ENCODE measurements at regions not wholly inside any gene's neighbourhood (a gene's known extent, or its start where the extent isn't known, plus 50 kb on each side); places are given as distances from the start of the nearest gene placed in this dataset.
"Not testable (repeated sequence)": the region's sequence is repeated elsewhere in the genome, so short reads cannot be mapped to it uniquely, and the experiment has no call there.

DNA sequence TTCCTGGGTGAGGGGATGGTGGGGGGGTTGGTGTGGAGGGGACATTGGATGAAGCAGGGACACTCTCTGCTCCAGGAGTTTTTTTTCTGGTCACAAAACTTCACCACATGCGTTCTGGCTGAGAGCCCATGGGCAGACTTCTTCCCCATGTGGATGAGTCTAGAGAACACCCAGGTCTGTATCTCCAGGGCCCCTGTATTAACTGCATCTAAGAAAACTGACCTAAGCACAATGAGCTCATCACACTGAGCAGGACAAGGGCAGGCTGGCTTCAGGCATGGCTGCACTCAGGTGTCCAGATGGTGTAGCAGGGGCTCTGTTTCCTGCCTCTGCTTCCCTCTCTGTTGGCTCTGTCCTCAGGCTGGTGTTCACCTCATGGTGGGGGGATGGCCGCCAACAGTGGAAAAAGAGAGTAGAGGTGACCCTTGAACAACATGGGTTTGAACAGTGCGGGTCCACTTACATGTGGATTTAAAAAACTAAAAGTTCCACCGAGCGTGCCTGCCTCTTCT, 85.3 kb upstream of the STC2 start:
- DNase-seq, result no peak

DNA sequence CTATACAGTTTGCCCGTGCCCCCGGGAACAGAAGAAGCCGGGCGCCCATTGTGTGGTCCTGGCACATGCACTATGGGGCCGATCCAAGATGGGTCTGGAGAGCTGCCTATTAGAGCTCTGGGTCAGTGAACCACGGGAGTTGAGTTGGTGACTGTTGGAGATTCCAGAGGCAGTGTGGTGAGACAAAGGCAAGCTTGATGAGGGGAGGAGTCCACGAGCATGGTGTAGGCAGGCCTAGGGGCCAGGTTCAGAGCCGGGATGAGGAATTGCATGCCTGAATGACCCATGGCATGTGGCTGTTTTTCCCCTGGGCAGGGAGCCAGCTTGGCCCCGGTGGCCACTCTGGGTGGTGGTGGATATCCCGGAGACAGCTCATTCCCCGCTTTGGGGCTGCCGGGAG, 84.4 kb upstream of the STC2 start:
- DNase-seq, result no peak

DNA sequence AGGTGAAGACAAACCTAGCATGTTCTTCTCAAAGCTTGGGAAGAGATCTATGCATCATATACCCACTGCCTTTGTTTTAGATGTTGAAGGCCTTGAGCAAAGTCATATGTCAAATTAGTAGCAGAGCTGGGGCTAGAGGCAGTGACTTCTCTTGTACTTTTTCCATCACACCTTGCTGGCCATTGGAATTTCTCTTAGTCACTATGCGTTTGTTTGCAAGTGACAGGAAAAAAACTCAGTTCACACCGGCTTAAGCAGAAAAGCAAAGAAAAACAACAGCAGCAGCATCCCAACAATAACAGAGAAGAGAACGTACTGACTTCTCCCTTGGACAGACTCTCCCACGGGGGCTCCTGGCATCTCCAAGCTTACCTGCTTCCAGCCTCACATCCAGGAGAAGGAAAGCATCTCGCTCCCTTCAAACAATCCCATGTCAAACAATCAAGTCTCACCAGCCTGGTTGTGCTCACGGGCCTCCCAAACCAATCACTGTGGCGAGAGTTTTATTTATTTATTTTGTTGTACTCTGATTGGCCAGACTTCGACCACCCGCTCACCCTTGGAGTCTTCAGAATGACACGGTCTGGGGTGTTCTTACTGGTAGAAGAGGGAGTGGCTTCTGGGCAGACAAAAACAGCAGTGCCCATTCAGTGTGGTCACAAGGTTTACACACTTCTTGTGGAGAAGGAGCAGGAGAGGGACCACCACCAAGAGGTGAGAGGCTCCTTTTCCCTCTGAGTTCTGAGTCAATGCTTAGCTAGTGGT, 83.8 kb upstream of the STC2 start:
- DNase-seq, result no peak

- no peak for DNase-seq
These were observed 82.4 kb upstream of the STC2 start for GRCh38 chr5:173410459-173411233.

DNA sequence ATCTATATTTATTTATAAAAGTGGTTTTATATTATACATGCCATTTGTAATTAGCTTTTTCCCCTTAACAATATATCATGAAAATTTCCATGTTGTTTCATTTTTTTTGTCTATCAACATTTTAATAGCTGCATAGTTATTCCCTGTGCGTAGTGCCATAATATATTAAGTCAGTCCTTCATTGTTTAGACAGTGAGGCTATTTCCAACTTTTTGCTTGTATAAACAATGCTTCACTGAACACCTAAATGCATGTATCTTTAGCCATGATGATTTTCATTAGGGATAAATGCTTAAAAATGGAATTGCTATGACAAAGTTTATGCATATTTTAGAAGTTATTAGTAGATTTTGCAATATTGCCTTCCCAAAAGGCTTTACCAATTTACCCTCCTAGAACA, 80.7 kb upstream of the STC2 start:
- DNase-seq, result no peak

DNA sequence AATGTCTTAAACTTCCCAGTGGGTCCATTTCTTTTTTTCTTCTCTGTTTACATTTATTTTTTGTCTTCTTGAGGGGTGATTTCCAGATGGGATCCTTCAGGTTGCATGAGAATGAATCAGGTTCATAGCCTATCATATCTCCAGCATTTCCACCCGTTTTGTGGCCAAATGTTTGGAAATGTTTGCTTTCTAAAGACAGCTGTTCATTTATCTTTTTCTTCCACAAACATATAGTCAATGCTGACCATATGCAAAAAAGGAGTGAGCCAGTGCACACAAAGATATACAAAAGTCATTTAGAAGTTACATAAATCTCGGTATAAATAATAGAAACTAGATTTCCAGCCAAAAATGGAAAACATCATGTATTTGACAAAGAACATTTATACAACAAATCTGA, 71.6 kb upstream of the STC2 start:
- no peak for DNase-seq

GRCh38 chr5:173397516-173397915, 69.3 kb upstream of the STC2 start:
- no peak for DNase-seq

- DNase-seq, result no peak
These were observed 68.2 kb upstream of the STC2 start for GRCh38 chr5:173396311-173396993.

DNA sequence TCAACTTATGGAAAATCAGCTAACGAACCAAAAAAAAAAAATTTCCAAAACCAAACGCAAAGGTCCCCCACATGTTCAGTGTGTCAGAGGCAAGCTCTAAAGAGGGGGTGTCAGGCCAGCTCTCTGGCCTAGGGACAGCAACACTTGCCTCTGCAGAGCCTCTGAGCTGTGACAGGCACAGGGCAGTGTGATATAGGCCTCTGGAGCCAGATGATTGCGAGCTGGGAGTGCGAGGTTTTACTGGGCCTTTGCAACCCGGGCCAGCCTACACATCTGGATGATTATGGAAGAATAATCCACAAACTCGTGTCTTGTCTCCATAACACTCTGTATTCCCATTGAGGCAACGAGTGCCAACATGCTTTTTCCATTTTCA, 67.7 kb upstream of the STC2 start:
- no peak for DNase-seq

DNA sequence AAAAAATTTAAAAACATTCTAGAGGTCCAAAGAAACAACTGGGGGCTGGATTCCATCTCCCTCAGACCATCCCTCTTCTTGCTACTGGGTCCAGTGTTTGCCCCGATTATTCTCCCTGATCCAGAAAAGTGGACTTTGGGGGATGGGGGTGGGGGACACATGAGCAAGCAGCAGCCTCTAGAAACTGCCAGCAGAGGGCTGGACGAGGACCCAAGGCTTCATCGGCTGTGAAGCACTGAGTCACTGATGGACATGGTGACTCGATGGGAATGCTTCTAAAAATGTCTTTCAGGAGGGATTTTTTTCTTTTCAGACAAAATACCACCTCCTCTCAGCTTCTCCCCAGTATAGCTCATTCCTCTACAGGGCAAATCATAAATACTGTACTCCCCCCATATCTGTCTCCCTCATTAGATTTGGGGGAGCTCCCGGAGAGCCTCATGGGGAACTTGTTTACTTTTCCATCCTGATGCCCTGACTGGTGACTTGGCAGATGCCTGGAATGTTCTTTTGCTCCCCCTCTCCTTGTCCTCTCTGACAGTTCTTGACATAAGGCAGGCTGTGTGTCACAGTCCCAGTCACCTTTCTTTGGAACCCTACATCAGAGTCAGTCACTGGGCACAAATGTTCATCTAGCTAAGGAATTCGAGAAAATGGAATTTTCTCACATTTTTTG, 67.2 kb upstream of the STC2 start:
- DNase-seq, result no peak

DNA sequence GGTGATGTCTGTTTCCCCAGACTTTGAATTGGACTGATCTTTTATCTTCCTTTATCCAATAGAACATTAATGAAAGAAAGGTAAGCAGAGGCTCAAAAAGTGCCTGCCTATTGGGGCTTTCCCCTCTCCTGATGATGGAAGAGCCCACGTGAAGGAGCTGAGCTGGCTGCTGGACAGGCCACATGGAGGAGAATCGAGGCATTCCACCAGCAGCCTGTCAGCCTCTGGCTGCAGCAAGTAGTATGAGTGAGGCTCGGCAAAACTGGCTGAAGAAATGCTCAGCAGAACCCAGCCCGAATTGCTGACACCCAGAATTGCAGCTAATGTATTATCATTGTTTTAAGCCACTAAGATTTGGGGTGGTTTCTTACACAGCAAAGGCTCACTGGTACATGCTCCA, 66.5 kb upstream of the STC2 start:
- no peak for DNase-seq

DNA sequence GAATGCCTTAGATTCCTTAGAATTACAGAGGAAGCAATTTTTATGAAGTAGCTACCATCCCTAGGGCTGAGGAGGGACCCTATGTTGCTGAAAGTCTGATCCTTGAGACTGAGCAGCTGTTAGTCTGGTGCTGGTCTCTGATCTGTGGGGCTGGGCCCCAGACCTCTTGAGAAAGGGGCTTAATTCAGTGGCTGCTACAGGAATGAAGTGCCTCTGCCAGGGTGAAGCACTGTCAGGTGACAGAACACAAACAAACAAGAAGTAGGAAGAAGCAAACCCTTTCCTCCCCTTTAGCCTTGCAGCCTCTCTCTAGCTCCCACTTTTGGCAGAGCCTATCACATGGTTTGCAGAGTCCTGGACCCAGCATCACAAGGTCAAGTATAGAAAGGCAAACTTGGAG, 64.0 kb upstream of the STC2 start:
- no peak for DNase-seq

GRCh38 chr5:173391031-173391430, 62.8 kb upstream of the STC2 start:
- DNase-seq, result no peak

DNA sequence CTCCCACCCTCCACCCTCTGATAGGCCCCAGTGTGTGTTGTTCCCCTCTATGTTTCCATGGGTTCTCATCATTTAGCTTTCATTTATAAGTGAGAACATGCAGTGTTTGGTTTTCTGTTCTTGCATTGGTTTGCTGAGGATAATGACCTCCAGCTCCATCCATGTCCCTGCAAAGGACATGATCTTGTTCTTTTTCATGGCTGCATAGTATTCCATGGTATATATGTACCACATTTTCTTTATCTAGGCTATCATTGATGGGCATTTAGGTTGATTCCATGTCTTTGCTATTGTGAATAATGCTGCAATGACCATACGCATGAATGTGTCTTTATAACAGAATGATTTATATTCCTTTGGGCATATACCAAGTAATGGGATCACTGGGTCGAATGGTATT, 59.1 kb upstream of the STC2 start:
- DNase-seq, result not testable (repeated sequence)

GRCh38 chr5:173385832-173386360, 57.7 kb upstream of the STC2 start:
- DNase-seq, result no peak

- DNase-seq, result no peak
These were observed 55.5 kb upstream of the STC2 start for GRCh38 chr5:173383711-173384110.

DNA sequence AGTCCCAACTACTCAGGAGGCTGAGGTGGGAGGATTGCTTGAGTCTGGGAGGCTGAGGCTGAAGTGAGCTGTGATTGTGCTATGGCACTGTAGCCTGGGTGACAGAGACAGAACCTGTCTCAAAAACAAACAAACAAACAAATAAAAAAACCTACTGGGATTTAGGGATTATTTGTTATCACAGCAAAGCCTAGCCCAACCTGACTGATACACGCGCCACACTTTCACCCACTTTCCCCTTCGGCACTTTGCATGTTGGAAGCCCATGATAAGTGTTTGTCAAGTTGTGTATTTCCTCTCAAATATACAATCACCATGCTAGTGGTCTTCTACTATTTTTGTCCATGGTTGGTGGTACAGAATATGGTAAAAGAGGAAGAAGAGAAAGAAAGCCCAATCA, 50.5 kb upstream of the STC2 start:
- no peak for DNase-seq

All from RPMI8226 (cell line).